Mesendoderm (in vitro differentiated cells): ENCODE measurements at regions not wholly inside any gene's neighbourhood (a gene's known extent, or its start where the extent isn't known, plus 50 kb on each side); places are given as distances from the start of the nearest gene placed in this dataset.
"Not testable (repeated sequence)": the region's sequence is repeated elsewhere in the genome, so short reads cannot be mapped to it uniquely, and the experiment has no call there.

Experiments
- DNase-seq: peaks from one replicate; pipeline ENCODE4 v3.0.0; 2013
- H2AK5ac ChIP-seq: 2 replicates; pipeline ENCODE4 v1.6.1; 2013; ENCODE audit warnings: low read length, inconsistent platforms
- H2BK120ac ChIP-seq: 2 replicates; pipeline ENCODE4 v1.6.1; 2013; ENCODE audit warnings: low read depth, mild to moderate bottlenecking, low read length, moderate library complexity, mixed read lengths
- H2BK15ac ChIP-seq: replicated peaks from 2 replicates; pipeline ENCODE4 v1.6.1; 2013; ENCODE audit warnings: low read depth, mild to moderate bottlenecking, moderate library complexity
- H2BK5ac ChIP-seq: 2 replicates; pipeline ENCODE4 v1.6.1; 2013; ENCODE audit warnings: low read length, inconsistent platforms
- H3K18ac ChIP-seq: 2 replicates; pipeline ENCODE4 v1.6.1; 2013; ENCODE audit warnings: mild to moderate bottlenecking, low read length, mixed read lengths
- H3K23ac ChIP-seq: one replicate; pipeline ENCODE4 v1.6.1; 2013; ENCODE audit warnings: low read length
- H3K27ac ChIP-seq: 2 replicates; pipeline ENCODE4 v1.5.1; 2013; ENCODE audit warnings: low read depth, mild to moderate bottlenecking, inconsistent platforms, low read length, moderate library complexity
- H3K27me3 ChIP-seq: 2 replicates; pipeline ENCODE4 v1.6.1; 2013; ENCODE audit warnings: low read length, control low read depth, mild to moderate bottlenecking, inconsistent platforms; ENCODE audit not compliant: insufficient read depth, poor library complexity
- H3K36me3 ChIP-seq: 2 replicates; pipeline ENCODE4 v1.6.1; 2013; ENCODE audit warnings: low read length, inconsistent platforms; ENCODE audit not compliant: control insufficient read depth, insufficient read depth
- H3K4ac ChIP-seq: one replicate; pipeline ENCODE4 v1.6.1; 2013; ENCODE audit warnings: low read depth, mild to moderate bottlenecking, low read length, moderate library complexity
- H3K4me1 ChIP-seq: 2 replicates; pipeline ENCODE4 v1.6.1; 2013; ENCODE audit warnings: low read depth, low read length, inconsistent platforms; ENCODE audit not compliant: control insufficient read depth
- H3K4me2 ChIP-seq: 2 replicates; pipeline ENCODE4 v1.6.1; 2013; ENCODE audit warnings: low read length
- H3K4me3 ChIP-seq: 2 replicates; pipeline ENCODE4 v1.5.1; 2013; ENCODE audit warnings: mild to moderate bottlenecking, low read length
- H3K56ac ChIP-seq: one replicate; pipeline ENCODE4 v1.6.1; 2013; ENCODE audit warnings: low read length
- H3K79me1 ChIP-seq: 2 replicates; pipeline ENCODE4 v1.6.1; 2013; ENCODE audit warnings: low read length, inconsistent platforms
- H3K79me2 ChIP-seq: 2 replicates; pipeline ENCODE4 v1.6.1; 2013; ENCODE audit warnings: mild to moderate bottlenecking, low read length; ENCODE audit not compliant: control insufficient read depth, insufficient read depth
- H3K9ac ChIP-seq: 2 replicates; pipeline ENCODE4 v1.6.1; 2013; ENCODE audit warnings: low read length, inconsistent platforms
- H4K5ac ChIP-seq: one replicate; pipeline ENCODE4 v1.6.1; 2013; ENCODE audit warnings: low read length
- H4K8ac ChIP-seq: one replicate; pipeline ENCODE4 v1.6.1; 2013; ENCODE audit warnings: low read depth, mild to moderate bottlenecking, control low read depth, low read length, moderate library complexity
- WGBS: extraction: QIAGEN DNeasy Blood & Tissue Kit; methylation state at CpG from one replicate; pipeline ENCODE4 v1.1.7; 2013; ENCODE audit warnings: low lambda C conversion rate, missing lambda C conversion rate; ENCODE audit not compliant: insufficient coverage; ENCODE audit errors: extremely low coverage; 5-methylcytosine and 5-hydroxymethylcytosine counted together

DNA sequence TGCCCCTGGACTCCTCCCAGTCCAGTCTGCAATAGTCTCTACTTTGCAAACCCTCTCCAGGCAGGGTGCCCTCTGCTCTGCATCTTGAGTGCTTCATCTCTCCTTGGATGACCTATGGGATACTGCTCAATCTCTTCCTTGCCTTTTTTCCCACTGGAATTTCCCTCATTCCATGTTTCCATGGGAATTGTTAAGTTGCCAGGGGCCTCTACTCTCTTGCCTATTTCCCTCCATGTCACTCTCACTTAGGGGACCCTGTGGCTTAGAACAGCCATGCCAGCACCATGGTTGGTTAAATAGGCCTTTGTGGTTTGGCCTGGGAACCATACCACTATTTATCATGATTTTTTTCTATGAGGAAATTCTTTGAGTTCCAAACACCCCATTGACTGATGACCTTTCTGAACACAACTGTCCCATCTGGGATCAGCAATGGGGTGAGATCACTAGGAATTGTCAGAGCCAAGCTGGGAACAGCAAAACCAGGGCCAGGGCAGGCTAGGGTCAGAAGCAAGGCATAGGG lies 91.4 kb upstream of the RBMS1 start:
- Histone ChIP-seq H2AK5ac (no peak overlapping the region), H3K4me3 (no peak overlapping the region), H2BK120ac (no peak overlapping the region), H3K4me1 (no peaks in the 10 kb centered on the region), H3K36me3 (no peaks in the 10 kb centered on the region), H3K79me2 (no peaks in the 10 kb centered on the region), H2BK5ac (no peak overlapping the region), H3K23ac (no peak overlapping the region), H4K8ac (no peak overlapping the region), H3K27me3 (no peaks in the 10 kb centered on the region), H3K18ac (no peak overlapping the region), H3K56ac (no peak overlapping the region), H3K4me2 (no peak overlapping the region), H3K79me1 (no peaks in the 10 kb centered on the region), H2BK15ac (no peak overlapping the region), H4K5ac (no peak overlapping the region), H3K27ac (no peak overlapping the region), H3K4ac (no peak overlapping the region), H3K9ac (no peak overlapping the region)
- DNase-seq, result no peak

GRCh38 chr2:160590664-160591063 lies 97.1 kb upstream of the RBMS1 start:
- no peak overlapping the region for H2BK15ac ChIP-seq
- H3K36me3 ChIP-seq, result no peaks in the 10 kb centered on the region
- H3K27ac ChIP-seq, result no peak overlapping the region
- no peak for DNase-seq
- no peak overlapping the region for H3K9ac ChIP-seq
- H3K18ac ChIP-seq, result no peak overlapping the region
- no peak overlapping the region for H3K23ac ChIP-seq
- no peaks in the 10 kb centered on the region for H3K4me1 ChIP-seq
- no peak overlapping the region for H2BK120ac ChIP-seq
- no CpG with 5 or more reads among the region's 1 CpG for WGBS
- H3K4me2 ChIP-seq, result no peak overlapping the region
- no peak overlapping the region for H2AK5ac ChIP-seq
- H3K27me3 ChIP-seq, result no peaks in the 10 kb centered on the region
- no peaks in the 10 kb centered on the region for H3K79me2 ChIP-seq
- no peak overlapping the region for H4K5ac ChIP-seq
- no peak overlapping the region for H4K8ac ChIP-seq
- no peak overlapping the region for H3K4me3 ChIP-seq
- no peak overlapping the region for H2BK5ac ChIP-seq
- no peak overlapping the region for H3K56ac ChIP-seq
- no peaks in the 10 kb centered on the region for H3K79me1 ChIP-seq
- no peak overlapping the region for H3K4ac ChIP-seq

GRCh38 chr2:160592401-160592800 lies 98.8 kb upstream of the RBMS1 start:
- Histone ChIP-seq H3K36me3 (no peaks in the 10 kb centered on the region), H3K27me3 (no peaks in the 10 kb centered on the region), H3K4ac (no peak overlapping the region), H3K56ac (no peak overlapping the region), H3K79me2 (no peaks in the 10 kb centered on the region), H3K18ac (no peak overlapping the region), H3K79me1 (no peaks in the 10 kb centered on the region), H3K4me3 (no peak overlapping the region), H2BK120ac (no peak overlapping the region), H2BK5ac (no peak overlapping the region), H3K4me2 (no peak overlapping the region), H4K5ac (no peak overlapping the region), H2AK5ac (no peak overlapping the region), H4K8ac (no peak overlapping the region), H3K4me1 (no peaks in the 10 kb centered on the region), H2BK15ac (no peak overlapping the region), H3K27ac (no peak overlapping the region), H3K9ac (no peak overlapping the region), H3K23ac (no peak overlapping the region)
- no CpG with 5 or more reads among the region's 1 CpG for WGBS
- DNase-seq, result no peak

DNA sequence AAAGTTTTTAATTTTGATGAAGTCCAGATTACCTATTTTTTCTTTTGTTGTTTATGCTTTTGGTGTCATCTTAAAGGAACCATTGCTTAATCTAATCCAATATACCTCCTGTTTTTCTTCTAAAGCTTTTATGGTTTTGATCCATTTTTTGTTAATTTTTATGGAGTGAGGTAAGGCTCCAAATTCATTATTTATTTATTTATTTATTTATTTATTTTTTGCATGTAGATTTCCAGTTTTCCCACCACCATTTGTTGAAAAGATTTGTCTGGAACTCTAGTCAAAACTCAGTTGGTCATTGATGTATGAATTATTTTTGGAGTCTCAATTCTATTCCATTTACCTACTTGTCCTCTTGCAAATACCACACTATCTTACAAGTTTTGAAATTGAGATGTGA lies 99.4 kb upstream of the RBMS1 start:
- no peak overlapping the region for H4K5ac ChIP-seq
- H2BK15ac ChIP-seq, result no peak overlapping the region
- no peak overlapping the region for H2BK120ac ChIP-seq
- no peak overlapping the region for H2BK5ac ChIP-seq
- no peak for DNase-seq
- H3K4ac ChIP-seq, result no peak overlapping the region
- no peaks in the 10 kb centered on the region for H3K79me1 ChIP-seq
- H4K8ac ChIP-seq, result no peak overlapping the region
- H2AK5ac ChIP-seq, result no peak overlapping the region
- H3K4me1 ChIP-seq, result no peaks in the 10 kb centered on the region
- no peak overlapping the region for H3K18ac ChIP-seq
- no peaks in the 10 kb centered on the region for H3K27me3 ChIP-seq
- no peak overlapping the region for H3K4me2 ChIP-seq
- H3K36me3 ChIP-seq, result no peaks in the 10 kb centered on the region
- H3K9ac ChIP-seq, result no peak overlapping the region
- H3K27ac ChIP-seq, result no peak overlapping the region
- H3K23ac ChIP-seq, result no peak overlapping the region
- H3K56ac ChIP-seq, result no peak overlapping the region
- H3K79me2 ChIP-seq, result no peaks in the 10 kb centered on the region
- no peak overlapping the region for H3K4me3 ChIP-seq

DNA sequence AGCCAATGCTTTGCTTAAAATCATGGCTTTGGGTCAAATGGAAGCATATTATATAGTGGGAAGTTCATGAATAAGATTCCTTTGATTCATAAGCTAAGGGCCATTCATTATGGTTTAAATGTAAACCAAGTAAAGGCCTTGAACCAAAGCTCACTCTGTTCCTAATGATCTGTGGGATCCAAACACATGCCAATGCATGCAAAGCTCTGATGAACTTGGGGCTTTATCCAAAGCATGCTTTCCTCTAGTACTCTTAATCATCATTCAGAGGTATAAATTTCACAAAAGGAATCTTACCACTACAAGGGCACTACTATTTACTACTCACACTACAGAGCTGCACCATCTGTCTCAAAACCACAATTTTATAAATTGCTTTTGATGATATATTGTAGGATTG lies 102.8 kb upstream of the RBMS1 start:
- Histone ChIP-seq H2BK15ac (no peak overlapping the region), H3K4me2 (no peak overlapping the region), H3K4me3 (no peak overlapping the region), H2AK5ac (no peak overlapping the region), H4K5ac (no peak overlapping the region), H4K8ac (no peak overlapping the region), H3K18ac (no peak overlapping the region), H3K27me3 (no peaks in the 10 kb centered on the region), H3K79me2 (no peaks in the 10 kb centered on the region), H3K27ac (no peak overlapping the region), H3K9ac (no peak overlapping the region), H3K4ac (no peak overlapping the region), H3K23ac (no peak overlapping the region), H3K79me1 (no peaks in the 10 kb centered on the region), H3K56ac (no peak overlapping the region), H3K36me3 (no peaks in the 10 kb centered on the region), H2BK5ac (no peak overlapping the region), H3K4me1 (no peaks in the 10 kb centered on the region), H2BK120ac (no peak overlapping the region)
- DNase-seq, result no peak

DNA sequence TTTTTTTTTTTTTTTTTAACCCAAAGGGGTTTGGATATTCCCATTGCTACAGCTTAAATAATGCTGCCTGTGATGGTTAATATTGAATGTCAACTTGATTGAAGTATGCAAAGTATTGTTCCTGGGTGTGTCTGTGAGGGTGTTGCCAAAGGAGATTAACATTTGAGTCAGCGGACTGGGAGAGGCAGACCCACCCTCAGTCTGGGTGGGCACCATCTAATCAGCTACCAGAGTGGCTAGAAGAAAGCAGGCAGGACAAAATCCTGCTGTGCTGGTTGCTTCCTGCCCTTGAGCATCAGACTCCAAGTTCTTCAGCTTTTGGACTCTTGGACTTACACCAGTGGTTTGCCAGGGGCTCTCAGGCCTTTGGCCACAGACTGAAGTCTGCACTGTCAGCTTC lies 106.8 kb upstream of the RBMS1 start:
- no CpG with 5 or more reads among the region's 1 CpG for WGBS
- H4K8ac ChIP-seq, H3K27me3 ChIP-seq, H2BK15ac ChIP-seq, H3K4me2 ChIP-seq, H3K9ac ChIP-seq, H4K5ac ChIP-seq, H2AK5ac ChIP-seq, DNase-seq, H2BK120ac ChIP-seq, H3K18ac ChIP-seq, H2BK5ac ChIP-seq, H3K79me2 ChIP-seq, H3K36me3 ChIP-seq, H3K79me1 ChIP-seq, H3K4ac ChIP-seq, H3K4me3 ChIP-seq, H3K23ac ChIP-seq, H3K4me1 ChIP-seq, H3K56ac ChIP-seq, H3K27ac ChIP-seq: not testable (repeated sequence)
